HG03280 (cell line): ENCODE measurements at regions not wholly inside any gene's neighbourhood (a gene's known extent, or its start where the extent isn't known, plus 50 kb on each side); places are given as distances from the start of the nearest gene placed in this dataset.

ENCODE experiments used
- ATAC-seq: cut with Tn5 transposase; IDR thresholded peaks from one replicate; pipeline ENCODE4 v1.9.1; 2021; ENCODE audit warnings: mild to moderate bottlenecking, moderate library complexity; ENCODE audit not compliant: unreplicated experiment

DNA sequence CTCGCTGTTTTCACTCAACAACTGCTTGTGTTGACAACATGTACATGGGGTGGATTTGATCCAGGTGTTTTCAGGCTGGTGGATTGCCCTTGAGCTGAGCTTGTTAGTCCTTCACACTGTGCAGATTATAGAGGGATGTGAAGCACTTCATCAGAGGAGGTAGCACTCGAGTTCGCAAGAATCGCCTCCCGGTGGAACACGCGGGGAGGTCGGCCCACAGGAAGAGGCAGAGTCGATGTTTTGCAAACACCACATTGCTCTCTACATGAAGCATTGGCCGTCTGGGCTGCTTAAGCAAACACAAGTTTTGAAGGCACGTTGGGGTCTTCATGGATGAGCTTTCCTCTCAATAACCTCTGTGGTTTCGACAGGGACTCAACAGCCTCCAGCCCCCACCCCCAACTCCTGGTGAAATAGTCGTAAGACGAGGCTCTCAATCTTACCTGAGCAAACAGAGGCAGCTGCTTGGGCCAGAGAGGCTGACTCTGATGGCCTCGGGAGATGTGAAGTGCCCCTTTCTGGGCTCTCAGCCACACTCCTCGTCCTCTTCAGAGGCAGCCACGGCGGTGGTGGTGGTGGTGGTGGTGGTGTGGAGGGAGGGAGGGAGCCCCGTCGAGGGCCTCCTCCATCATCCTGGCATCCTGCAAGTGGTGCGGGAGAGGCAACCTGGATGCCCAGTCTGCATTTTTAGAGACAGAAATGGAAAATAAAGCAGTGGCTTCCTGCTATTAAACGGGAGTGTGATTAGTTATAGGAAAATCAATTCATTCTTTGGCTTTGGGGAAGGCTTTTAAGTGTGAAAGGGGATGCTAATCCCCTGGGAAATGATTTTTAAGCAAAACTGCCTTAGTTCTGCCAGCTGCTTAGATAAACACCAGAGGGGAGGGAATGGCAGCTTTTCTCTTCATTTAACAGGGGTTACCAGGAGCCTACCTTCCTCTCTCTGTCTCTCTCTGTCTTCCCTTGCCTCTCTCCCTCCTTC, 552.5 kb upstream of the EEF2KMT start:
- no peak for ATAC-seq

GRCh38 chr16:5647051-5647450, 549.5 kb upstream of the EEF2KMT start:
- ATAC-seq, result no peak

DNA sequence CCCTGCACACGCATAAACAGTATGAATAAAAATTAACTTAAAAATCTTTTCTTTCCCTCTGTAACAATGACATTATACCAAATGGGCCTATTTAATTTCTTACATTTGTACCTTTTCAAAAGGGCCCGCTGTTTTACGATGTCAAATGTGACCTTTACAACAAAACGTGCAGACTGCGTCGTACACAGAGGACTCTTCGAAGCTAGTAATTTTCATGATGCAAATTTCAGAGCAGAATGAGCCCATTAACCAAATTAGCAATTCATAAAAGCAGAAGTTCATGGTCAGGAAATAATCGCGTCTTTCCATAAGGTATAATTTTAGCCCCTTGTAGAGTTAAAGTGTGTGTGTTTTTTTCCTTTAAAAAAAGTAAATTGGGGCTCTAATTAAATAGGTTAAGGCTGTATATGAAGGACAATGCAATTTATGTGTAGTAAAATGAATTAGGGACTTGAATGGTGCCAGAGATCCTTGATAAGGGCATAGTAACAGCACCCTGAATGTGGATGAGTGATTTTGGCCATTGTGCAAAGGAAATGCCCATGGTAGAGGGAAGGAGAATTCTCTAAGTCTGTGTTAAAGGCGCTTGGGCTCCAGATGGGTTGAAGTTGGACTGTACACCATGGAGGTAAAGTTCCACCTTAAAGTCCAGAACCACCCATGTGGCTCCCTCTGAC, 546.4 kb upstream of the EEF2KMT start:
- ATAC-seq, result no peak

GRCh38 chr16:5642436-5642835, 544.8 kb upstream of the EEF2KMT start:
- ATAC-seq, result no peak

- no peak for ATAC-seq
Measured at GRCh38 chr16:5642011-5642410, 544.4 kb upstream of the EEF2KMT start.

DNA sequence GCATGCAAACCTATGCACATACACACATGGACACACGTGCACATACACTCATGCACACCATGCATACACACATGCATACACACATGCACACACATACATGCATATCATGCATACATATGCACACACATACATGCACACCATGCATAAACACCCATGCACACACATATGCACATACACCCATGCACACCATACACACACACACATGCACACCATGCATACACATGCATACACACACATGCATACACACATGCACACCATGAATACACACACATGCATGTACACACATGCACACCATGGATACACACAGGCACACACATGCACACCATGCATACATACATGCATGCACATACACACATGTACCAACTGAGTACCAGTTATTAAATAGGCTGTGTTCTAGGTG, 543.3 kb upstream of the EEF2KMT start:
- no peak for ATAC-seq

DNA sequence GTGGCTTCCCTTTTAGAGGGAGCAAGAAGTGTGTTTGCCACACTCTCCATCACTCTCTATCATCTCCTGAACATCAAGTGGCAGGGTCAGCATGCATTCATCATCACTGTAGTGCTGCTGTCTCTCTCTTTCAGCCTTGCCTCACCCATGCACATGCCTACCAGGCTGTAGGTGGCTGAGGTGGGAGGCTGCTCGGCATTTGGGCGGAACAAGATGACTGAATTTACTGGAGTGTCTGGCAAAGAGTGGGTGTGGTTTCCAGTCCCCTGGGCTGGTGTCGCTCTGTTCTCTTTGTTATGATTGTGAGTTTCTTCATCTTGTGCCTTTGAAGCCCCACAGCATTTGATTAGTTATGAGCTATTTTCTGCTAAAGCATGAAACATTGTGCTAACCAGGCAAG, 541.9 kb upstream of the EEF2KMT start:
- ATAC-seq, result no peak

DNA sequence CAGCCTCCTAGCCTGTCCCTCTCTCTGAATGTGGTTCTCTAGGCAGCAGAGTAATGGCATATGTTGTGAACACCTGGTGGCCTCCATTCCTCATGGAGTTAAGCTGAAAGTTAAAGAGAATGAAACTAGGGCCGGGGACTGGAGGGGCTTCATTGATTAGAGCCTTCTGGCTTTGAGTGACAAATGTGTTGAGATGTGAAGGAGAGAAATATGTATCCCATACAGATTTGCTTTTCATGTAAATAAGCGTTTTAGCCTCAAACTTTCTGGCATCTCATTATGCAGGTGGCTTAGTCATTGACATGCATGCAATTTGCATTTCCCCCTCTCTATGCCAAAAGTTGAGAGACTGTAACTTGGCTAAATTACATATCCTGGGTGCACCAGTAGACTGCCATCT, 537.7 kb upstream of the EEF2KMT start:
- ATAC-seq, result no peak

- no peak for ATAC-seq
Measured at GRCh38 chr16:5634666-5635180, 537.1 kb upstream of the EEF2KMT start.

DNA sequence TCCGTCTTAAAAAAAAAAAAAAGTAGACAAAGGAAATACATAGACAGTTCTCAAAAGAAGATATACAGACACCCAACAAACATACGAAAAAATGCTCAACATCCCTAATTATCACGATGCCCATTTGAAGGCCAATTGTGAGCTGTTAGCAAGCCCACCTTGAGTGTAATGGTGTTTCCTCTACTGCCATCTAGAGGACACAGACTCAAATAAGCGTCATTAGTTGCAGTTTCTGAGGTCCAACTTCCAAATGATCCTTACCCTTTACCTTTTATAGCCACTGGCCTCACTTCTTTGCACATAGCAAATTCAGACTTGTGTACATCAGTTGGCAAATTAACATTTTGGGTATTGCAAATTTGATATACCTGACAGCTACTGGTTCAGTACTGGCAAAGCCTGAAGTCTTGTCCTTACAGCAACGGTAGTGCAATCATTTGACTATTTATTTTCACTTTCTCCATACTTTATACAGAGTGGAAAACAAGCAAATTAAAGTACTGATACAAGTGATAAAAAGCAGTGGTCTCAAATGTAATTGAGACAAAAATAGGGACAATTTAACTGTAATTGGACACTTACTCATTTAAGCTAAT, 536.3 kb upstream of the EEF2KMT start:
- ATAC-seq, result no peak

- no peak for ATAC-seq
Measured at GRCh38 chr16:5622234-5622884, 524.8 kb upstream of the EEF2KMT start.

- ATAC-seq, result no peak
Measured at GRCh38 chr16:5621826-5622225, 524.2 kb upstream of the EEF2KMT start.

DNA sequence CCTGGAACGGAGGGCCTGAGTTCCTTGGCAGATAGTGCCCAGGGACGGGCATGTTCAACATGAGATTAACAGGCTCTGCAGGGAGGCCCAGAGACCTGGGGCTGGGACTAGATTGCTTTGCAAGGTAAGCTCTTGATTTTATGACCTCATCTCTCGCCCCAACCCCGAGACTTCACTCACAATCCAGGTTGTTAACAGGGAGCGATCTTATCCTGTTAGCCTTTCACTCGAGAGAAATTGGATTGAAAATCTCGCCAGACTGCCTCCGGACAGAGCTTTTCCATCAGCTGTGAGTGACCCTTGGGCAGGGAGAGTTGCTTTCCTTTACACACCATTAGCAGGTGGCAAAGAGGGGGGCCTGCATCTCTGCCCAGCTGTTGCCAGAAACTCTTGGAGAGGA, 521.7 kb upstream of the EEF2KMT start:
- no peak for ATAC-seq

- no peak for ATAC-seq
Measured at GRCh38 chr16:5616841-5617240, 519.2 kb upstream of the EEF2KMT start.

DNA sequence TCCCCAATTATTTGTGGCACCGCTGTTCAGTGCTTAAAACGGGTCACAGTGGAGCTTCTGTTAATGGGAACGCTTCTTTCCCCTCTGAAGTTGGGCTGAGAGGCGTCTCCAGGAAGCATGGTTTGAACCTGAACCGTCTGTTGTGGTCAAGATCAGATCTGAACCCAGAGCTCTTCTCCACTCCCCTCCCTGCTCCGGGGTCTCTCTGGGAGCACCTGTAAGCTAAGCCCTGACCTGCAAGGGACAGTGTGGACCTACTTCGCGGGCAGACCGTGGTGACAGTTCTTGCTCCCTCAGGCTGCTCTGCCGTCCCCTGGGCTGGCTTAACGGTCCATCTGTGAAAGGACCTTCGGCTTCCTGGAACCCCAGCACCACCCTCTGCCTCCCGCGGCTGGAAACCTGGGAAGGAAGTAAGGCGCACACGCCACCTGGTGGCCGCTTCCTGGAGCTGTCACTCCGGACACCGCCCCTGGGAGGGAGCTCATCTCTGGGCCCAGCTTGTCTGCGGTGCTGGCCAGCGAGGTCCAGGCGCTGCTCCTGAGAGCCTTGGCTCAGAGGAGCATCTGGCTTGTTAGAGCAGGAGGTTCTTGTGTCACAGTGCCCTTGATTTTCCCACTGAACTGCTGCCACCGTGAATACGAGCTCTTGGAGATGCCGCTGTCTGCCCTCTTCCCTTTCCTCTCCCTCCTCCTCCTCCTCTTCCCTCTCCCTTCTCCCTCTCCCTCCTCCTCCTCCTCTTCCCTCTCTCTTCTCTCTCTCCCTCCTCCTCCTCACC, 518.5 kb upstream of the EEF2KMT start:
- no peak for ATAC-seq

DNA sequence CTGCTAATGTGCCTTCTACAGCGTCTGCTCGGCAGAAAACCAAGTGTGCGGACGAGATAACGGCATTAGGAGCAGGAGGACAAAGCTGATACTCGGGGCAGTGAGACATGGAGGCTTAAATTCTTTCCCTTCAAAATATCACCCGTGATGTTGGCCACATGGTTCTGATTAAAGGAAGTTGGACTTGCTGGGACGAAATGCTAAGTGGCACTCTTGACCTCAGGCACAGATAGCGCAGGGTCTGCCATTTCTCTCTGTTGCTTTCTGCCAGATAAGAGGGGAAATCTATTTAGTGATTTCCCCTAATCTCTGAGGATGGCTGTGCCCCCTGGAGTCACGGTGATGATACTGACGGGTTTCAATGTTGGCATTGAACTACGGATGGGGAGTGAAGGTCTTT, 509.6 kb upstream of the EEF2KMT start:
- ATAC-seq, result no peak

DNA sequence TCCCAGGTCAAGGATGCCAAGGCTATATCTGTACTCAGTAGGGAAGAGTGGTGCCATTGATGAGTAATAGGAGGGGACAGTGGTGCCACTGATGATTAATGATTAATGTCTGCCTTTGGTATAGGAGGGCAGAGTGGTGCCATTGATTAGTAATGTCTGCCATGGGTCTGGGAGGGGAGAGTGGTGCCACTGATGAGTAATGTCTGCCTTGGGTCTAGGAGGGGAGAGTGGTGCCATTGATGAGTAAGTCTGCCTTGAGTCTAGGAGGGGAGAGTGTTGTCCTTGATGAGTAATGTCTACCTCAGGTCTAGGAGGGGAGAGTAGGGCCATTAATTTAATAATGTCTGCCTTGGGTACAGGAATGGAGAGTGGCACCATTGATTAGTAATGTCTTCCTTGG, 507.8 kb upstream of the EEF2KMT start:
- ATAC-seq, result no peak

DNA sequence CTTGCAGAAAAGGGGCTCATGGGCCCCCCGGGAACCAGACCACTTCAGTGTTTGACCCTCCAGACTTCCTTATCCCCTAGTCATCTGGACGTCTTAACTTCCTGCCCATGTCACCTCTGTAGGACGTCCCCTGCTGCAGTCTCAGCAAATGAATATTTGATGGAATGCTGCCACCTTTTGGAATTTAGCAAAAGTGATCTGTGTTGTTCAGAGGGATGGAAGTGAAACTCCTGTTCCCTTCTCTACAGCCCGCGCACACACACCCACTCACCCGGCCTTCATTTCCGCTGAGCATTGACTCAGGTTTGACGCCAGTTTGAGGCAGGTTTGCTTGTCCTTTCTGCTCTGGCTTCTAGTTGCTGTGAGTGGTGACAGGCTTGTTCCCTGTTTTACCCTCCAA, 507.2 kb upstream of the EEF2KMT start:
- no peak for ATAC-seq

DNA sequence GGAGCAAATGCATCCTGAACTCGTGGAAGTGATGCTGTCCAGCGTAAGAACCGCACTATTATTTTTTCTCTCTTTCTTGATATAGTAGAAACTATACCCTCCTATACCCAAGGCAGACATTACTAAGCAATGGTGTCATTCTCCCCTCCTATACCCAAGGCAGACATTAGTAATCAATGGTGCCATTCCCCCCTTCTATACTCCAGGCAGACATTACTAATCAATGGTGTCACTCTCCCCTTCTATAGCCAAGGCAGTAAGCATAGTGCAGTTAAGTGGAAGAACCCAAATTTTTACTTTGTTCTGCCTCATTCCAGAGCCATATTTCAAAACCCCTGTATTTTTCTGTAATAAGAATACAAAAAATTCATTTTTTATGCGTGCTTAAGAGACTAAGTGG, 506.2 kb upstream of the EEF2KMT start:
- no peak for ATAC-seq

- no peak for ATAC-seq
Measured at GRCh38 chr16:5601957-5602356, 504.4 kb upstream of the EEF2KMT start.
